Esophagus muscularis mucosa (tissue), 4 donors: ENCODE measurements at regions not wholly inside any gene's neighbourhood (a gene's known extent, or its start where the extent isn't known, plus 50 kb on each side); places are given as distances from the start of the nearest gene placed in this dataset.

Source experiments
- EP300 ChIP-seq: sonication (generic); formaldehyde crosslinking; IDR thresholded peaks from one replicate; pipeline ENCODE4 v1.6.1; 2017; ENCODE audit warnings: antibody characterized with exemption
- POLR2A ChIP-seq: fragments of 450-650 bp; IDR thresholded peaks from one replicate; pipeline ENCODE4 v1.6.1; 2017; ENCODE audit warnings: antibody characterized with exemption, moderate library complexity, mild to moderate bottlenecking, low read depth
- POLR2AphosphoS5 ChIP-seq, 2 donors: sonication (generic); formaldehyde crosslinking; IDR thresholded peaks; one replicate each; pipeline ENCODE4 v1.6.1; 2017; ENCODE audit warnings: antibody characterized with exemption in 2 of 2
- TF ChIP-seq, protein P1 (sequence below), 3 experiments: fragments of 200-600 bp in 2 of 3; fragments of 450-650 bp in 1 of 3; sonication (generic) in 2 of 3; IDR thresholded peaks; one replicate each; pipeline ENCODE4 v1.5.1; 2017 to 2019; ENCODE audit warnings: antibody characterized with exemption in 3 of 3, mild to moderate bottlenecking in 2 of 3, moderate library complexity in 1 of 3

GRCh38 chr13:86864376-86864775, 806.8 kb upstream of the SLITRK5 start:
- TF ChIP-seq POLR2AphosphoS5 (IDR thresholded peaks at IDR 0.05) (no peak), POLR2A (no peak), EP300 (no peak)
- TF ChIP-seq, protein P1, sequence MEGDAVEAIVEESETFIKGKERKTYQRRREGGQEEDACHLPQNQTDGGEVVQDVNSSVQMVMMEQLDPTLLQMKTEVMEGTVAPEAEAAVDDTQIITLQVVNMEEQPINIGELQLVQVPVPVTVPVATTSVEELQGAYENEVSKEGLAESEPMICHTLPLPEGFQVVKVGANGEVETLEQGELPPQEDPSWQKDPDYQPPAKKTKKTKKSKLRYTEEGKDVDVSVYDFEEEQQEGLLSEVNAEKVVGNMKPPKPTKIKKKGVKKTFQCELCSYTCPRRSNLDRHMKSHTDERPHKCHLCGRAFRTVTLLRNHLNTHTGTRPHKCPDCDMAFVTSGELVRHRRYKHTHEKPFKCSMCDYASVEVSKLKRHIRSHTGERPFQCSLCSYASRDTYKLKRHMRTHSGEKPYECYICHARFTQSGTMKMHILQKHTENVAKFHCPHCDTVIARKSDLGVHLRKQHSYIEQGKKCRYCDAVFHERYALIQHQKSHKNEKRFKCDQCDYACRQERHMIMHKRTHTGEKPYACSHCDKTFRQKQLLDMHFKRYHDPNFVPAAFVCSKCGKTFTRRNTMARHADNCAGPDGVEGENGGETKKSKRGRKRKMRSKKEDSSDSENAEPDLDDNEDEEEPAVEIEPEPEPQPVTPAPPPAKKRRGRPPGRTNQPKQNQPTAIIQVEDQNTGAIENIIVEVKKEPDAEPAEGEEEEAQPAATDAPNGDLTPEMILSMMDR (IDR thresholded peaks at IDR 0.05): no peak
